GM19438 (cell line): ENCODE measurements at regions not wholly inside any gene's neighbourhood (a gene's known extent, or its start where the extent isn't known, plus 50 kb on each side); places are given as distances from the start of the nearest gene placed in this dataset.

Source experiments
- ATAC-seq: cut with Tn5 transposase; IDR thresholded peaks from one replicate; pipeline ENCODE4 v1.9.1; 2021; ENCODE audit warnings: low read depth; ENCODE audit not compliant: unreplicated experiment

DNA sequence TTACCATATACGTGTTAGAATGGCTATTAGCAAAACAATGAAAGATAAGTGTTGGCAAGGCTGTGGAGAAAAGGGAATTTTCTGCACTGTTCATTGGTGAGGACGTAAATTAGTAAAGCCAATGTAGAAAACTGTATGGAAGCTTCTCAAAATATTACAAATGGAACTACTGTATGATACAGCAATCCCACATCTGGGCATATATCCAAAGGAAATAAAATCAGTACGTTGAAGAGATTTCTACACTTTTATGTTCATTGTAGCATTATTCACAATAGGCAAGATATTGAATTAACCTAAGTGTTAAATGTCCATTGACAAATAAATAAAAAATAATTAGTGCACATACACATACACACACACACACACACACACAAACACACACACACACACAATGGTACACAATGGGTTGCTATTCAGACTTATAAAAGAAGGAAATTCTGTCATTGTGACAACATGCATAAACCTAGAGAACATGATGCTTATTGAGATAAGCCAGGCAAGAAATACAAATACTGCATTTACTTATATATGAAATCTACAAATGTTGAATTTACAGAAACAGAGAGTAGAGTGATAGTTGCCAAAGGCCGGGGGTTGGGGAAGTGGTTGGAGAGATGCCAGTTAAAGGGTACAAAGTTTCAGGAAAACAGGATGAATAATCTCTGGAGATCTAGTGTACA lies 565.8 kb upstream of the LRRC4C start:
- no peak for ATAC-seq

DNA sequence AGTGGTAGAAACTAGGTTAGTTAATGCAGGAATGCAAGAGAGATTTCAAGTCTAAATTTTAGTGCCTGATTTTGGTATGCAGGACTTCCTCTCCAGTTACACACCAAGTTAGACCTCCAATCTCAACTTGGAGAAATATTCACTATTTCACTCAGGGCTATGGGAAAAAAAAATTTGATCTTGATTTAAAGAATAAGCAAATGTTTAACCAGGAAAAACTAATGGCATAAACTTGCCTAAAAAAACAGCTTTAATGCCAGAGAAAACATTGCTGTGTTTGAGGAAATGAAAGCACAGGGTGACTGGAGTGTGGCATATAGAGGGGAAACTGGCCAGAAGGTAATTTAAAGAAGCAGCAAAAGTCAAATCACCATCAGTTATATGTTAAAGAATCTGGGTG lies 575.4 kb upstream of the LRRC4C start:
- ATAC-seq, result no peak

DNA sequence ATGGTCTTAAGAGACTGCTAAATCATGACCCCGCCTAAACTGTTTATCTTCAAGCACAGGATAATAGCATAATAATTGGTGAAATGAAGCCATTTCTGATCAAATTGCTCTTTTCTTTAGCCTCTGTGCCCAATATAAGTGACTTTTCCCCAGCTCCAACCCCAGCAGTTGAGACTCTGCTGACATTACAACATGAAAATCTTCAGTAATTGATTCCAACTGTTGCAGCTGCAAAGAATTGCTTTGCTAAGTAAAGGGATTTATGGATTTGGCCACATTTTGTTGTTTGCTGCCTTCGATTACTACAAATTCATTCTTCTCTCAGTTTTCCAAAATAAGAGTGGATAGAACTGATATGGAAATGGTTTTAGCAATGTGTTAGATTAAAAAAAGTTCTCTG lies 576.7 kb upstream of the LRRC4C start:
- no peak for ATAC-seq

- no peak for ATAC-seq
Observed at GRCh38 chr11:42043312-42043711, 583.9 kb upstream of the LRRC4C start.

GRCh38 chr11:42047637-42048555 lies 588.4 kb upstream of the LRRC4C start:
- no peak for ATAC-seq

- ATAC-seq, result no peak
Observed at GRCh38 chr11:42049186-42049585, 589.7 kb upstream of the LRRC4C start.

DNA sequence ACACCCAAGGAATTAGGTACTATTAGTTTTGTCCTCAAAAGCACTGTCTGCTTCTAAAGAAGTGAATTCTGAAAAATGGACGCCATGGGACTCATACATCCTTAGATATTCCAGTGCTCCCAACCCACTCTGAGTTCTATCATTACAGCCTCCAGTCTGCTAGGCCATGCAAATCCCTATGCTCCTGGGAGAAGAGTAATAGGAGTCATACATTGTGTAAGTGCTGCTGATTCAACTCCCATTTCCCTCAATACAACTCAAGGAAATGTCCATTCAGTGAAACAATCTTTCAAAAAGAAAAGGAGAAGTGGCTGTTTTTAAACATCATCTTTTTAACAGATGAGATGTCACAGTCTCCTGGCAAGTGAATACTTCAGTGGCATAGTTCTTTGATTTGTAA lies 590.2 kb upstream of the LRRC4C start:
- no peak for ATAC-seq

DNA sequence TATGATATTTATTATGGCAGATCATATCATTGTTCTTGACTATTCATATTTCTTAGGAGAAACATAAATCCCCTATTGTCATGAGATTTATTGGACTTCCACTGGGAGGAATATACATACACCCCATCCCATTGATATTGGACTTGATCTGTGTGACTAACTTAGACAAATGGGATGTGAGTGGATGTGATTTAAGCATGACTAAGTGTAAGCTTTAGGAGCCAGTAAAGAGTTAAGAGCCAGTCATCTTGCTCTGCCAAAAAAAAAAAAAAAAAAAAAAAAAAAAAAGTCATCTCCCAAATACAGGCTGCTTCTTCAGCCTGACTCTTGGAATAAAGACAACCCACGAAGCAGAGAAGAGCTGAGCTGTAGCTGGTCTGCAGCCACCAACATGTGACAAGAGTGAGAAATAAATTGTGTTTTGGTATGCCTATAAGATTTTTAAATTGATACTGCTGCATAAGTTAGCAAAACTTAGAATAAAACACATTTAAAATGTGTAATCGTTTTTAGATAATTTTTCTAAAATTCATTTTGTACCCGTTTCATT lies 595.0 kb upstream of the LRRC4C start:
- ATAC-seq, result no peak

GRCh38 chr11:42055606-42056005 lies 596.2 kb upstream of the LRRC4C start:
- ATAC-seq, result no peak

DNA sequence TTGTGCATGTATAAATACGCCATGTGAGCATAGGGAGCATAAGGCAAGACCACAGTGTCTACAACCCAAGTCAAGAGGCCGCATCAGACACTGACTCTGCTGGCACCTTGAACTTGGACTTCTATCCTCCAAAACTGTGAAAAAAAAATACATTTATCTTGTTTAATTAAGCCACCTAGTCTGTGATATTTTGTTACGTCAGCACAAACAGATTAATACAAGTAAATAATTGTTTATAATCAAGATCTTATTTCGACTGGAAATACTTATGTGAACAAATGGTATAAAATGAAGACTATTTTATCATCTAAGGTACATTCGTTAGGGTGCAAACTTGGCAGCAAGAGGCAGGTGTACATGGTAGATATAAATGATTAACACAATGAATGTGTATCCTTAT lies 599.3 kb upstream of the LRRC4C start:
- ATAC-seq, result no peak

DNA sequence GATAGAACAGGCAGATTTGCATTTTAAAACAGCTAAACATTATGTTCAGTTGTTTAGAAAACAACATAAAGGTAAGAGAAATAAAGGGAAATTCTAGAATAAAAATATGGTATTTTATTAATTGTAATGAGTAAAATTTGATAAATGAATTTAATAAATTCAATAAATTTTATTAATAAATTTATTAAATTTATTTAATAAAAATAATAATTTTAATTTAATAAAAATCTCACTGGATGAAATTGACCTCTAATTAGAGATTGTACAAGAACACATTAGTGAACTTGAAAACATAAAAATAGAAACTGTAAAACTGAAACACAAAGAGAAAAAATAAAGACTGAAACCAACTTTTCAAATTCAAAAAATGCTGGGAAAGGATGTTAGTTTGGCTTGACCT lies 605.7 kb upstream of the LRRC4C start:
- ATAC-seq, result no peak

DNA sequence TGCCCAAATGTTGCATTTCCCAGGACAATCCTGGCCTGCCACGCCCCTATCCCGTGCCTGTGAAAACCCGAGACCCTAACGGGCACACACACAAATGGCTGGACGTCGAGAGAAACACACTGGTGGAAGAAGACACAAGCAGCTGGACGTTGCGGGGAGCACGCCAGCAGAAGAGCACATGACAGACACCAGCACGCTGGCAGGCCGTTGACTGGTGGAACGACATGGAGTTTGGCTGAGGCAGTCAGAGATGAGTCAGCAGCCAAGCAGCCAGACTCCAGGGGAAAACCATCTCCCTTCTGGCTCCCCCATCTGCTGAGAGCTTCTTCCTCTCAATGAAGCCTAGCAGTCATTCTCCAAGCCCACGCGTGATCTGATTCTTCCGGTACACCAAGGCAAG lies 606.7 kb upstream of the LRRC4C start:
- no peak for ATAC-seq

GRCh38 chr11:42074306-42074705 lies 614.9 kb upstream of the LRRC4C start:
- no peak for ATAC-seq

GRCh38 chr11:42075180-42075579 lies 615.7 kb upstream of the LRRC4C start:
- ATAC-seq, result no peak

DNA sequence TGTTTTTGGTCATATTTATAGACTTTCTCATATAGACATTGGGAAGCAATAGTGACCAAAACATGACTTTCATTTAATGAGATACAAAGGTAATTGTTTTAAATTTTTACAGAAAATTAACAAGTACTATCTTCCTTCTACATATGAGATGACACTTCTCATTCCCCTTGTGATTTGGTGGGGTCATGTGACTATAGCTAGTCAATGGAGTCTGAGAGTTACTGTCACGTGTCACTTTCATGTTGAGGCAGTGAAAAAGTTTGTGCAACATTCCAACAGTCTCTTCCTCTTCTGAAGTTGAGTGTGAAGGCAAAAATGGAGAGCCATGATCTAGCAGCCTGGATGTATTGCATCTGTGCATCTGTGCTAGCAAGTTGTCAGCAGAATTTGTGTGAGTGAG lies 618.3 kb upstream of the LRRC4C start:
- no peak for ATAC-seq

- no peak for ATAC-seq
Observed at GRCh38 chr11:42085736-42086135, 626.3 kb upstream of the LRRC4C start.

DNA sequence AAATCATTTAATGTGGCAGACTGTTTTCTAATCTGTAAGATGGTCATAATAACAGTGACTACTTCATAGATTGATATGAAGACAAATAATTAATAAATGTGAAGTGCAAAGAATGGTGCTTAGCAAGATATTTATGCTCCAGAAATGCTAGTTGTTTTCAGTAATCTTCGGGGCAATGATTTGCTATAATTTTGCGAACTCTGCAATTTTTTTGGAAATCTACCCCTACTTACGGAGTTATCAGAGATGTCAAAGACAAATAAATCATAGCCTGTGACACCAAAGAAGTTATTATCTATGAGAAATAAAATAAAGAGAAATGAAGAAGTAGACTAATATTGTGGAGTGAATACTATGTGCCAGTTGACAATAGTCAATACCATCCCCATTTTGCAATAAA lies 634.1 kb upstream of the LRRC4C start:
- ATAC-seq, result no peak

DNA sequence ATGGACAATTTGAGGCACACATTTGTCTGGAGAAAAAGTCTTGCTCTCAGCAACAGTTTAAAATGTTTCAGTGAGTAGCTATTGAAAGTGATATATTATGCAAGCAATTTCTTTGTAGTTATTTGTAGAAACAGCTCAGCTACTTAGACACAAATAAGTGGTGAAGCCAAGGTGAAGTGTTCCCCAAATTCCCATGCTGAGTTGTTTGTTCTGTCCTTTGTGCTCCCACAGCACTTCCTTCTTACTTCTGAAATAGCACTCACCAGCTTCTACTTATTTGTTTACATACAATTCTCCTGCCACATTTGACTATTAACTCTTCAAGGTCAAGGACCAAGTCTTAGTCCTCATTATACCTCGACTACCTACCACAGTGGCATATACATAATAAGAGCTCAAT lies 638.6 kb upstream of the LRRC4C start:
- no peak for ATAC-seq

DNA sequence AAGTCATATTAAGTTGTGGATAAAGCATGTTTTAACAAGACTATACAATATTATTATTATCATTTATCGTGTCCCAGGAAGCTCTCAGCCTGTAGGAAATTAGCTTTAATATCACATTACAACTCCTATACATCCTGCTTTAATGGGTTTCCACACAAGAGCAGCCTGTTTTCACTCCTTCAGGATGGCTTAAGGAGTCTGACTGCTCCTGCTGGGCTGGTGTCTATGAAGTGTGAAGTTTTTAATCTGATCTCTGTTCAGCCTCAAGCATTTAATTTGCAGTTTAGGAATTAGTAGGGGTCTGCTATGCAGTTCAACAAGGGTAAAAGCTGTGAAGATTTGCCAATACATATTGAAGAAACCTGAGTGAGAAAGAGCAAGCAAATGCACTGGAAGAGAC lies 653.4 kb upstream of the LRRC4C start:
- no peak for ATAC-seq

GRCh38 chr11:42114927-42115326 lies 655.5 kb upstream of the LRRC4C start:
- no peak for ATAC-seq

DNA sequence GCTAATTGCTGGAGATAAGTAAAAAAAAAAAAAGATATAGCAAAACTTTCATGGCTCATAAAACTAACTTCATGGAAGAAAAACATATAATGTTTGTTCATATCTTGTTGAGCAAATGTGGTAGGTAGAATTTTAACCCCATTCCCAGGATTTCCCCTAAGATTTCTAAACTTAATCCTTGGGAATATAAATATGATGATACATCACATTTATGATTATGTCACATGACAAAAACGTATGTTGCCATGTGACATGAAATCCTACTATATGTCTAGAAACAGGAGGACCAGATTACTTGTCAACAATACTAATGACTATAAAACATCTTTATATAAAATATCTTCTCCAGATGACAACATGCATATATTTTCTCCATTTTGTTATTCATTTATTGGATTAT lies 679.0 kb upstream of the LRRC4C start:
- ATAC-seq, result no peak

DNA sequence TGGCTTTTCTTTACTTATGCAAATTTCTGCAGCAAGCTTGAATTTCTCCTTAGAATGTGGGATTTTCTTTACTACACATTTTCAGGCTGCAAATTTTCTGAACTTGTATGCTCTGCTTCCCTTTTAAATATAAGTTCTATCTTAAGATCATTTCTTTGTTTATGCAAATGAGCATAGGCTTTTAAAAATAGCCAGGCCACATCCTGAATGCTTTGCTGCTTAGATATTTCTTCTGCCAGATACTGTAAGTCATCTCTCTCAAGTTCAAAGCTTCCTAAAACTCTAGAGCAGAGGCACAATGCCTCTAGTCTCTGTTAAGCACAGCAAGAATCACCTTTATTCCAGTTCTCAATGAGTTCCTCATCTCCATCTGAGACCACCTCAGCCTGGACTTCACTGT lies 685.9 kb upstream of the LRRC4C start:
- ATAC-seq, result no peak
